HG02938 (cell line): ENCODE measurements at regions not wholly inside any gene's neighbourhood (a gene's known extent, or its start where the extent isn't known, plus 50 kb on each side); places are given as distances from the start of the nearest gene placed in this dataset.
"Not testable (repeated sequence)": the region's sequence is repeated elsewhere in the genome, so short reads cannot be mapped to it uniquely, and the experiment has no call there.

ENCODE experiments used
- ATAC-seq: cut with Tn5 transposase; IDR thresholded peaks from one replicate; pipeline ENCODE4 v1.9.1; 2021; ENCODE audit warnings: mild to moderate bottlenecking, moderate library complexity; ENCODE audit not compliant: unreplicated experiment

GRCh38 chr5:17120209-17120608, 97.2 kb upstream of the BASP1 start:
- no peak for ATAC-seq

GRCh38 chr5:17121776-17122175, 95.7 kb upstream of the BASP1 start:
- ATAC-seq = no peak

GRCh38 chr5:17123010-17123409, 94.4 kb upstream of the BASP1 start:
- no peak for ATAC-seq

- not testable (repeated sequence) for ATAC-seq
Observed at GRCh38 chr5:17123773-17124172, 93.7 kb upstream of the BASP1 start.

GRCh38 chr5:17127743-17128231, 89.6 kb upstream of the BASP1 start:
- no peak for ATAC-seq

GRCh38 chr5:17129093-17129849, 88.2 kb upstream of the BASP1 start:
- no peak for ATAC-seq

GRCh38 chr5:17130302-17130701, 87.1 kb upstream of the BASP1 start:
- ATAC-seq = not testable (repeated sequence)

GRCh38 chr5:17132444-17133083, 84.9 kb upstream of the BASP1 start:
- ATAC-seq = peak; percentile 69

- ATAC-seq = no peak
Observed at GRCh38 chr5:17135050-17135449, 82.4 kb upstream of the BASP1 start.

GRCh38 chr5:17143335-17143734, 74.1 kb upstream of the BASP1 start:
- no peak for ATAC-seq

GRCh38 chr5:17146280-17146841, 71.1 kb upstream of the BASP1 start:
- ATAC-seq = no peak

- ATAC-seq = no peak
Observed at GRCh38 chr5:17147170-17147569, 70.3 kb upstream of the BASP1 start.

GRCh38 chr5:17147617-17148016, 69.8 kb upstream of the BASP1 start:
- ATAC-seq = no peak

- ATAC-seq = no peak
Observed at GRCh38 chr5:17148481-17148880, 69.0 kb upstream of the BASP1 start.

GRCh38 chr5:17149786-17150185, 67.6 kb upstream of the BASP1 start:
- no peak for ATAC-seq

- ATAC-seq = no peak
Observed at GRCh38 chr5:17150531-17150930, 66.9 kb upstream of the BASP1 start.

- no peak for ATAC-seq
Observed at GRCh38 chr5:17151686-17152085, 65.7 kb upstream of the BASP1 start.

- no peak for ATAC-seq
Observed at GRCh38 chr5:17154211-17154996, 63.0 kb upstream of the BASP1 start.

GRCh38 chr5:17156463-17156862, 61.0 kb upstream of the BASP1 start:
- no peak for ATAC-seq

- ATAC-seq = no peak
Observed at GRCh38 chr5:17157294-17157693, 60.1 kb upstream of the BASP1 start.

GRCh38 chr5:17157916-17158529, 59.4 kb upstream of the BASP1 start:
- no peak for ATAC-seq
